HUES48 (cell line): ENCODE measurements at regions not wholly inside any gene's neighbourhood (a gene's known extent, or its start where the extent isn't known, plus 50 kb on each side); places are given as distances from the start of the nearest gene placed in this dataset.
A peak's percentile ranks its signal among the peaks of the same experiment; 100 is the strongest.
"Not testable (repeated sequence)": the region's sequence is repeated elsewhere in the genome, so short reads cannot be mapped to it uniquely, and the experiment has no call there.

Experiments used
- H3K27ac ChIP-seq: one replicate; pipeline ENCODE4 v1.7.0; 2013; ENCODE audit warnings: low read depth, low read length, inconsistent platforms
- H3K27me3 ChIP-seq: 2 replicates; pipeline ENCODE4 v1.6.1; 2013; ENCODE audit warnings: mild to moderate bottlenecking, low read length; ENCODE audit not compliant: control insufficient read depth, insufficient read depth
- H3K36me3 ChIP-seq: 2 replicates; pipeline ENCODE4 v1.6.1; 2013; ENCODE audit warnings: low read length; ENCODE audit not compliant: control insufficient read depth, insufficient read depth
- H3K4me1 ChIP-seq: 2 replicates; pipeline ENCODE4 v1.6.1; 2013; ENCODE audit warnings: mild to moderate bottlenecking, low read length; ENCODE audit not compliant: control insufficient read depth, insufficient read depth
- H3K4me3 ChIP-seq: 2 replicates; pipeline ENCODE4 v1.5.1; 2013; ENCODE audit warnings: mild to moderate bottlenecking, low read depth, low read length
- H3K9ac ChIP-seq: 2 replicates; pipeline ENCODE4 v1.6.1; 2013; ENCODE audit warnings: mild to moderate bottlenecking, low read depth, low read length, moderate library complexity
- H3K9me3 ChIP-seq: 2 replicates; pipeline ENCODE4 v1.6.1; 2013; ENCODE audit warnings: low read length; ENCODE audit not compliant: control insufficient read depth, insufficient read depth

DNA sequence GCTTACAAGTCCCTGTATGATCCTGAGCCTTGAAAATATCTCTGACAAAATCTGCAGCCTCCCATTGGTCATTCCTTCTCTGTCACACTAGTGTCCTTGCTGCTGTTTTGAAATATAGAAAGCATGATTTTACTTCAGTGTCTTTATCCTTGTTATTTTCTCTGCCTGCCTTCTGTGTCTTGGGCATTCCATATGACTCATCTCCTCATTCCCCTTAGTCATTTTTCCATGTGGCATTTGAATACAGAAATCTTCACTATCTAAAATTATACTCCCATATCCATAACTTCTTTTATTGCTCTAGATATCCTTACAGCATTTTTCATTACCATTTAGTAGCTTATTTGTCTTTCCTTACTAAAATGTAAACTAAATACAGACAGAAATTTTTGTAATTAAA, 205.7 kb upstream of the ZNF337 start:
- H3K4me1 ChIP-seq, H3K36me3 ChIP-seq, H3K9ac ChIP-seq, H3K27ac ChIP-seq, H3K4me3 ChIP-seq, H3K9me3 ChIP-seq, H3K27me3 ChIP-seq: not testable (repeated sequence)

DNA sequence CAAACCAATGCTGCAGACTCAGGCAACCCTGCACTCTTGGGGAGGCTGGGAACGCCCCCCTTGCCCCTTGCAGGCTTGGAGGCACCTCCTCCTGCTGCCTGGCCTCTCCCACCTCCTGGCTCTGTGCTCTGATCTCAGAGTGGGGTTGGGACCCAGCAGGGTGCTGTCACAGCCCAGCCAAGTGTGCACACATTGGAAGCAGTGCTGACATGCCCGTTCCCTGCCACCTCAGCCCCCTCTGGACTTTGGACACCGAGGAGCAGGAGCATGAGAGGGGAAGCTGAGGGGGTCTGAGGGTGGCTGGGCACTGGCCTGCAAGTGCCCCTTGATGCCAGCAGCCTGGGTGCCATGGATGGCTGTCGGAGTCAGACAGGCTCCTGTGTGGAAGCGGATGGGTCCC, 202.0 kb upstream of the ZNF337 start:
- not testable (repeated sequence) for H3K9me3 ChIP-seq, H3K4me1 ChIP-seq, H3K4me3 ChIP-seq, H3K27ac ChIP-seq, H3K36me3 ChIP-seq, H3K27me3 ChIP-seq, H3K9ac ChIP-seq

DNA sequence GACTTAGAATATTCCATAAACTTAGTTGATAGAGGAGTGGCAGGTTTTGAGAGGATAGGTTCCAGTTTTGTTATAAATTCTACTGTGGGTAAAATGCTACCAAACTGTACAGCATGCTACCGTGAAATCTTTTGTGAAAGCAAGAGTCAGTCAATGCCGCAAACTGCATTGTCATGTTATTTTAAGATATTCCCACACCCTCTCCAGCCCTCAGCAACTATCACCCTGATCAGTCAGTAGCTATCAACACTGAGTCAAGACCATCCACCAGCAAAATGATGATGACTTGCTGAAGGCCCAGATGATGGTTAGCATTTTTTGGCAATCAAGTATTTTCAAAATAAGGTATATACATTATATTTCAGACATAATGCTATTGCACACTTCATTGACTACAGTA, 182.4 kb upstream of the ZNF337 start:
- not testable (repeated sequence) for H3K36me3 ChIP-seq

DNA sequence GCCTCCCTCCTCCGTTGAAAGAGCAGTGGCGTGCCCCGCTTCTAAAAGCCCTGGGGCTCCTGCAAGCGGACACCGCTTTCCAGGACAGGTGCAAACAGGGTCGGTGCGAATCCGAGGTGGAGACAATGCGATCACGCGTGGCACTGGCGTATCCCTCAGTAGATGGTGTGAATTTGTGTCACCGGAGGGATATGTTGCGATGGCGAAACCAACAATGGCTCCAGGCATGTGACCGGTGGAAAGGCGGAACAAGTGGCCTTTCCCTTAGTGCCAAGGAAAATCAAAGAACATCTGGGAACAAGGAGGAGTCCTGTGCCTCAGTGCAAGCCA, 172.0 kb upstream of the ZNF337 start:
- Histone ChIP-seq H3K4me3 (peak overlapping the region; percentile 77), H3K27me3 (peaks cover 61% of the 10 kb centered on the region)
- not testable (repeated sequence) for H3K36me3 ChIP-seq, H3K9ac ChIP-seq, H3K27ac ChIP-seq, H3K4me1 ChIP-seq, H3K9me3 ChIP-seq

More for the DNA sequence above, 182.4 kb upstream of the ZNF337 start:
- H3K9me3 ChIP-seq, H3K4me3 ChIP-seq, H3K4me1 ChIP-seq, H3K27ac ChIP-seq, H3K27me3 ChIP-seq, H3K9ac ChIP-seq: not testable (repeated sequence)

DNA sequence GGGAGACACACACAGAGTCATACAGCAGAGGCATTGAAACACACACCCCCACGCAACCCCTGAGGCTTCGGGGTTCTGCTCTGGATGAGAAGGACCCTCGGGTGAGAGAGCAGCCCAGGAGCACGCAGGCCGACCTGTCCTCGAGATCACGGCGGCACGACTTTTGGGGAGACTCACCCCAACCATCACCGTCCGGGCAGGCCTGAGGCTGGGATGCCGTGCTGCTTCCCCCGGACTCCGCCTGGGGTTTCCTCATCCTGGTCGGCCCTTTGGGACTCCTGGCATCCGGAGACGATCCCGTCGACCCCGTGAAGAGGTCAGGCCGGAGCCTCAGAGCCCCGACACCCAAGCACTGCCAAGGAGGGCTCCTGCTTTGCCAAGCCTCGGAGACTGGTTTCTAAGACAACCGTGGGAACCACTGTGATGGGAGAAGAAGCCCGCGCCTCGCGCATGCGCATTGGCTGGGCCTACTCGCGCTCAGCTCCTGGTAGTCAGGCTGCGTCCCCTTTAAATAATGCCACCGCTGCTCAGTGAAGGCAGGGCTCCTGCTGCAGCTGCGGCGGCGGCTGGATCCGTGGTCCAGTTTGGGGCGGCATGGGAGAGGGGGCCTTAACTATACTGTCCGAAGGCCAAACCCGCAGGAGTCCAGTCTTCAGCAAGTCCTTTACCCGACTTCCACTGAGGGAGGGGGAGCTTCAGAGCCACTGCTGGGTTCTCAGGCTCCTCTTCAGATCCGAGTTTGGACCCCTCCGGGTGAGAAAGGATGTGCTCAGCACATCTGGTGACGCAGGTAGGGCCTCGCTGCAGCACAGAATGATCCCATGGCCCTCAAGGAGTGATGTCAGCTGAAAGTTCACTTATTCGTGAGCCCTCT, 171.4 kb upstream of the ZNF337 start:
- Histone ChIP-seq H3K9me3 (no peaks in the 10 kb centered on the region), H3K4me3 (peak overlapping the region; percentile 77), H3K9ac (no peak overlapping the region), H3K27me3 (peaks cover 67% of the 10 kb centered on the region), H3K27ac (no peak overlapping the region), H3K4me1 (peaks cover 6% of the 10 kb centered on the region; the same call in 1 of the 2 replicates), H3K36me3 (no peaks in the 10 kb centered on the region)

DNA sequence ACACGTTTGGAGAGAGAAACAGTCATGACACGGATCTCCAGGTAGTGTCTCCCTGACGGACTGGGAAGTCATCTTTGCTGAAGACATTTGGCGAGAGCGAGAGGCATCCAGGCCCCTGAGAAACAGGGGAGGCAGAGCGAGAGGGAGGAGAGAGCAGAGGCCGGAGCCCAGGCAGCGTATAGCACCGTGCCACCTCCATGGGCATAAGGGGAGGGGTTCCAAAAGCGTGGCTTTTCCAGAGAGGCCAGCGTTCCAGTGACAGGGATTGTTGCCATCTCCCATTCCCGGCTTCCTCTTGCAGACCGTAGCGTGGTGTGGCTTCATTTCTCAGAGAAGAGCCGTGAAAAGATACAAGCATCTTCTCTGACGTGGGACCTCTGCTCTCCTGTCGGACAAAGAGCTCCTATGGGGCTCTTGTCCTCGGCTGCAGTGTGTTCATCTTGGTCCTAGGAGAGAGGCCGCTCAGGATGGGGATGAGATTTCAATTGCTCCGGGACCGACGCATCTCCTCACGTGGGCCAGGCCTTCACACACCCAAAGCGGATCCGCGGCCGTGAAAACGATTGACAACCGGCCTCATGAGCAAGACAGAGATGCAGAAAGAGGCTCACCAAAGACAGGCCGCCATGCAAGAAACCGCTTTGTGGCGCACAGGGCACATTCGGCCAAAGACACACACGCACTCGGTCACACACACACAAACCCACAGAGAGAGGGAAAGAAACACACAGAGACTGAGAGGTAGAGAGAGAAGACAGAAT, 170.5 kb upstream of the ZNF337 start:
- H3K9me3 ChIP-seq, H3K27ac ChIP-seq, H3K4me3 ChIP-seq, H3K9ac ChIP-seq, H3K4me1 ChIP-seq, H3K36me3 ChIP-seq: not testable (repeated sequence)
- H3K27me3 ChIP-seq = peaks cover 76% of the 10 kb centered on the region

DNA sequence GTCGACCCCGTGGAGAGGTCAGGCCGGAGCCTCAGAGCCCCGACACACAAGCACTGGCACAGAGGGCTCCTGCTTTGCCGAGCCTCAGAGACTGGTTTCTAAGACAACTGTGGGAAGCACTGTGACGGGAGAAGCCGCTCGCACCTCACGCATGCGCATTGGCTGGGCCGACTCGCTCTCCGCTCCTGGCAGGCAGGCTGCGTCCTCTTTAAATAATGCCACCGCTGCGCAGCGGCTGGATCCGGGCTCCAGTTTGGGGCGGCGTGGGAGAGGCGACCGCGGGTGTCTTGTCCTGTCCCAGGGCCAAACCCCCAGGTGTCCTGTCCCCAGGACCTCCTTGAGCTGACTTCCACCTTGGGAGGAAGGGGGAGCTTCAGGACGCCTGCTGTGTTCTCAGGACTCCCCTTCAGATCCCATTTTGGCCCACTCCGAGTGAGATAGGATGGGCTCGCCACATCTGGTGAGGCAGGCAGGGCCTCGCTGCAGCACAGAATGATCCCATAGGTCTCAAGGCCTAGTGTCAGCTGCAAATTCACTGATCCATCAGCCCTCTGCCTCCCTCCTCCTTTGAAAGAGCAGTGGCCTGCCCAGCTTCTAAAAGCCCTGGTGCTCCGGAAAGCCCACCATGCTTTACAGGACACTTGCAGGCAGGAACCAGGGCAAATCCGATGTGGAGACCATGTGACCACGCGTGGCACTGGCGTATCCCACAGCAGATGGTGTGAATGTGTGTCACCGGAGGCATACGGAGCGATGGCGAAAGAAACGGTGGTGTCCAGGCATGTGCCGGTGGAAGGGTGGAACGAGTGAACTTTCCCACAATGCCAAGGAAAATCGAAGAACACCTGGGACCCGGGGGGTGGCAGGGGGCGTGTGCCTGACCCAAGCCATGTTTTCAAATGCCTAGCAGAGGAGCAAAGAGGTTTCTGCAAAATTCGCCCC, 169.3 kb upstream of the ZNF337 start:
- Histone ChIP-seq H3K36me3 (no peaks in the 10 kb centered on the region), H3K9ac (no peak overlapping the region)

DNA sequence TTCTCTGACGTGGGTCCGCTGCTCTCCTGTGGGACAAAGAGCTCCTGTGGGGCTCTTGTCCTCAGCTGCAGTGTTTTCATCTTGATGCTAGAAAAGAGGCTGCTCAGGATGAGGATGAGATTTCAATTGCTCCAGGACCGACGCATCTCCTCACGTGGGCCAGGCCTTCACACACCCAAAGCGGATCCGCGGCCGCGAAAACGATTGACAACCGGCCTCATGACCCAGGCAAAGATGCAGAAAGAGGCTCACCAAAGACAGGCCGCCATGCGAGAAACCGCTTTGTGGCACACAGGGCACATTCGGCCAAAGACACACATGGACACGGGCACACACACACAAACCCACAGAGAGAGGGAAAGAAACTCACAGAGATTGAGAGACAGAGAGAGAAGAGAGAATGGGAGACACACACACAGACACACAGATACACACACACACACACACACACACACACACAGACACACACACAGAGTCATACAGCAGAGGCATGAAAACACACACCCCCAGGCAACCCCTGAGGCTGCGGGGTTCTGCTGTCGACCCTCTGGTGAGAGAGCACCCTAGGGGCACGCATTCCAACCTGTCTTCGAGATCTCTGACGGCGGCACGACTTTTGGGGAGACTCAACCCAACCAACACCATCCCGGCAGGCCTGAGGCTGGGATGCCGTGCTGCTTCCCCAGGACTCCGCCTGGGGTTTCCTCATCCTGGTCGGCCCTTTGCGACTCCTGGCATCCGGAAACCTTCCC, 168.5 kb upstream of the ZNF337 start:
- Histone ChIP-seq H3K27me3 (peaks cover 95% of the 10 kb centered on the region), H3K4me3 (peak overlapping the region; percentile 50)
- not testable (repeated sequence) for H3K9me3 ChIP-seq, H3K27ac ChIP-seq, H3K36me3 ChIP-seq, H3K9ac ChIP-seq, H3K4me1 ChIP-seq

More for the DNA sequence above, 169.3 kb upstream of the ZNF337 start:
- Histone ChIP-seq H3K9me3 (no peaks in the 10 kb centered on the region), H3K27ac (no peak overlapping the region), H3K4me1 (peaks cover 6% of the 10 kb centered on the region; the same call in 1 of the 2 replicates), H3K27me3 (peaks cover 86% of the 10 kb centered on the region), H3K4me3 (peak overlapping the region; percentile 50)

DNA sequence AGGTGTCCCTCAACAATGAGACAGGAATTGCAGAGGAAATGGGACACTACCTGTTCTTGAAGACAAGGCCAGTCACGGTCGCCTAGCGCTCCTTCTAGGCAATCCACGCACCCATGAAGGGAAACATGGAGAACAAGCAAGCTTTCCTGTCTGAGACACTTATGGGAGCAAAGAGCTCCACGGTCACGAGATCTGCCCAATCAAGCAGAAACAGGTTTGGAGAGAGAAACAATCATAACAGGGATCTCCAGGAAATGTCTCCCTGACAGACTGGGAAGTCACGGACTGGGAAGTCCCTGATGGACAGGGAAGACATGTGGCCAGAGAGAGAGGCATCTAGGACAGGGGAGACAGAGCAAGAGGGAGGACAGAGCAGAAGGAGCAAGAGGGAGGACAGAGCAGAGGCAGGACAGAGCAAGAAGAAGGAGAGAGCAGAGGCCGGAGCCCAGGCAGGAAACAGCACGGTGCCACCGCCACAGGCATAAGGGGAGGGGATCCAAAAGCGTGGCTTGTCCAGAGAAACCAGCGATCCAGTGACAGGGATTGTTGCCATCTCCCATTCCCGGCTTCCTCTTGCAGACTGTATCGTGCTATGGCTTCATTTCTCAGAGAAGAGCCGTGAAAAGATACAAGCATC, 167.8 kb upstream of the ZNF337 start:
- Histone ChIP-seq H3K27ac (no peak overlapping the region), H3K4me1 (peaks cover 6% of the 10 kb centered on the region; the same call in 1 of the 2 replicates), H3K4me3 (no peak overlapping the region), H3K27me3 (peaks cover 98% of the 10 kb centered on the region), H3K9ac (no peak overlapping the region), H3K36me3 (no peaks in the 10 kb centered on the region), H3K9me3 (no peaks in the 10 kb centered on the region)
